ENCODE measurements at regions not wholly inside any gene's neighbourhood (a gene's known extent, or its start where the extent isn't known, plus 50 kb on each side); places are given as distances from the start of the nearest gene placed in this dataset.
"Not testable (repeated sequence)": the region's sequence is repeated elsewhere in the genome, so short reads cannot be mapped to it uniquely, and the experiment has no call there.

- no peak overlapping the region for H3K4me3 ChIP-seq (ENCODE audit: low read length in 3 of 3)
- no peaks in the 10 kb centered on the region for H3K27me3 ChIP-seq (ENCODE audit: control insufficient read depth in 3 of 3, insufficient read depth in 3 of 3, low read length in 3 of 3)
- H3K27ac ChIP-seq (ENCODE audit: low read depth, low read length) = no peak overlapping the region
- H3K36me3 ChIP-seq (ENCODE audit: control insufficient read depth in 3 of 3, insufficient read depth in 3 of 3, low read length in 3 of 3) = no peaks in the 10 kb centered on the region
- H3K9ac ChIP-seq (ENCODE audit: low read depth in 1 of 3, low read length in 3 of 3) = no peak overlapping the region
- no peaks in the 10 kb centered on the region for H3K9me3 ChIP-seq (ENCODE audit: control insufficient read depth in 3 of 3, low read length in 3 of 3)
- no peaks in the 10 kb centered on the region for H3K4me1 ChIP-seq (ENCODE audit: control insufficient read depth in 3 of 3, insufficient read depth in 3 of 3, low read length in 3 of 3)
Observed at GRCh38 chr18:22699629-22700028, 233.5 kb upstream of the RBBP8 start.

DNA sequence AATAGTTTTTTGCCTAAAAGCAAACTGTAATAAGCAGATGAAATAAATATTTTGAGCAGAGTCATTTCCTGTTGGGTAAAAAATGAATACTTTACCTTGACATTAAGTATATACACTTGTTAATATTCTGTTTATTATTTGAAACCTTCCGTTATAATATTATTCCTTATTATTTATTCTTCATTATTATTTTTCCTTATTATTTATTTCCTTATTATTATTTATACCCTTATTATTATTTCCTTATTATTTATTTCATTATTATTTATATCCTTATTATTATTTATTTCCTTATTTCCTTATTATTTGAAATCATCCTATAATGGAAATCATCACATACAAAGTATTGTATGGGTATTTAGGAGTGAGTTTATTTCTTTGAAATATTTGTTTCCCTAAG is 232.2 kb upstream of the RBBP8 start:
- Histone ChIP-seq H3K27ac (ENCODE audit: low read depth, low read length) (no peak overlapping the region), H3K4me1 (ENCODE audit: control insufficient read depth in 3 of 3, insufficient read depth in 3 of 3, low read length in 3 of 3) (no peaks in the 10 kb centered on the region), H3K4me3 (ENCODE audit: low read length in 3 of 3) (no peak overlapping the region), H3K9ac (ENCODE audit: low read depth in 1 of 3, low read length in 3 of 3) (no peak overlapping the region), H3K9me3 (ENCODE audit: control insufficient read depth in 3 of 3, low read length in 3 of 3) (no peaks in the 10 kb centered on the region), H3K27me3 (ENCODE audit: control insufficient read depth in 3 of 3, insufficient read depth in 3 of 3, low read length in 3 of 3) (no peaks in the 10 kb centered on the region), H3K36me3 (ENCODE audit: control insufficient read depth in 3 of 3, insufficient read depth in 3 of 3, low read length in 3 of 3) (no peaks in the 10 kb centered on the region)

DNA sequence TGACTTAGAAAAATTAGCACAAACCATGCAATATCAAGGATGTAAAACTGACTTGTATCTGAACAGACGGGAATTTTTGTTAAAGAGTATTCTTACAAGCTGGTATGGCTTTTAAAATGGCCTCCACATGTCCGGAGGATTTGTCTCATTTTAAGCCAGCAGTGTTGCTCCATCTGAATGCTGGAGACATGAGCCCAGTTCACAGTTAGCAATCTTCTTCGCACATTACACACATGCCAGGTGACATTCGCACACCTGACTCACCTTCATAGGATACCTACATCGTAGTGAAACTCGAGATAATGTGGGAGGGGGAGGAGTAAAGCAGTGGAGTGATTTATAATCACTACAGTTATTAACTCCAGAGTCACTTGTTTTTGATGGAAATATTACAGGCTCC is 231.8 kb upstream of the RBBP8 start:
- Histone ChIP-seq H3K4me3 (ENCODE audit: low read length in 3 of 3) (no peak overlapping the region), H3K27ac (ENCODE audit: low read depth, low read length) (no peak overlapping the region), H3K36me3 (ENCODE audit: control insufficient read depth in 3 of 3, insufficient read depth in 3 of 3, low read length in 3 of 3) (no peaks in the 10 kb centered on the region), H3K27me3 (ENCODE audit: control insufficient read depth in 3 of 3, insufficient read depth in 3 of 3, low read length in 3 of 3) (no peaks in the 10 kb centered on the region), H3K9me3 (ENCODE audit: control insufficient read depth in 3 of 3, low read length in 3 of 3) (no peaks in the 10 kb centered on the region), H3K9ac (ENCODE audit: low read depth in 1 of 3, low read length in 3 of 3) (no peak overlapping the region), H3K4me1 (ENCODE audit: control insufficient read depth in 3 of 3, insufficient read depth in 3 of 3, low read length in 3 of 3) (no peaks in the 10 kb centered on the region)

GRCh38 chr18:22701795-22702194 is 231.3 kb upstream of the RBBP8 start:
- Histone ChIP-seq H3K9me3 (ENCODE audit: control insufficient read depth in 3 of 3, low read length in 3 of 3) (no peaks in the 10 kb centered on the region), H3K4me1 (ENCODE audit: control insufficient read depth in 3 of 3, insufficient read depth in 3 of 3, low read length in 3 of 3) (no peaks in the 10 kb centered on the region), H3K27me3 (ENCODE audit: control insufficient read depth in 3 of 3, insufficient read depth in 3 of 3, low read length in 3 of 3) (no peaks in the 10 kb centered on the region), H3K4me3 (ENCODE audit: low read length in 3 of 3) (no peak overlapping the region), H3K9ac (ENCODE audit: low read depth in 1 of 3, low read length in 3 of 3) (no peak overlapping the region), H3K36me3 (ENCODE audit: control insufficient read depth in 3 of 3, insufficient read depth in 3 of 3, low read length in 3 of 3) (no peaks in the 10 kb centered on the region), H3K27ac (ENCODE audit: low read depth, low read length) (no peak overlapping the region)

DNA sequence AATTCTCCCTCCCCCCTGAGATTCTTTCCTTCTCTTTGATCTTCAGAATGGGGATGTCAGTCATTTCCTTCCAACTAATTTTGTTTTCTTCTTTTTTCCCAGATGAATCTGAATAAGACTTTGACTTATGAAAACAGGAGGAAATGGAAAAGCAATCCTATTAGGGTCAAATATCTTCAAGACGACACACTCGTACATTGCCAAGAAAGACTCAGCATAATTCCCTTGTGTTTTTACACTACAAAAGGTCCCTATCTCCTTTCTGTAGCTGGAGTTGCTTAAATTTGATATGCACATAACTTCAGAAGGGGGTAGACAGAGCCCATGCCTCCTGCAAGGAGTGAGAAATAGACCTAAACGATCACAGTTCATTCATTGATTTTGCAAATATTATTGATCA is 230.3 kb upstream of the RBBP8 start:
- H3K27me3 ChIP-seq (ENCODE audit: control insufficient read depth in 3 of 3, insufficient read depth in 3 of 3, low read length in 3 of 3) = no peaks in the 10 kb centered on the region
- no peak overlapping the region for H3K9ac ChIP-seq (ENCODE audit: low read depth in 1 of 3, low read length in 3 of 3)
- H3K9me3 ChIP-seq (ENCODE audit: control insufficient read depth in 3 of 3, low read length in 3 of 3) = no peaks in the 10 kb centered on the region
- no peak overlapping the region for H3K27ac ChIP-seq (ENCODE audit: low read depth, low read length)
- H3K36me3 ChIP-seq (ENCODE audit: control insufficient read depth in 3 of 3, insufficient read depth in 3 of 3, low read length in 3 of 3) = no peaks in the 10 kb centered on the region
- H3K4me3 ChIP-seq (ENCODE audit: low read length in 3 of 3) = no peak overlapping the region
- no peaks in the 10 kb centered on the region for H3K4me1 ChIP-seq (ENCODE audit: control insufficient read depth in 3 of 3, insufficient read depth in 3 of 3, low read length in 3 of 3)

DNA sequence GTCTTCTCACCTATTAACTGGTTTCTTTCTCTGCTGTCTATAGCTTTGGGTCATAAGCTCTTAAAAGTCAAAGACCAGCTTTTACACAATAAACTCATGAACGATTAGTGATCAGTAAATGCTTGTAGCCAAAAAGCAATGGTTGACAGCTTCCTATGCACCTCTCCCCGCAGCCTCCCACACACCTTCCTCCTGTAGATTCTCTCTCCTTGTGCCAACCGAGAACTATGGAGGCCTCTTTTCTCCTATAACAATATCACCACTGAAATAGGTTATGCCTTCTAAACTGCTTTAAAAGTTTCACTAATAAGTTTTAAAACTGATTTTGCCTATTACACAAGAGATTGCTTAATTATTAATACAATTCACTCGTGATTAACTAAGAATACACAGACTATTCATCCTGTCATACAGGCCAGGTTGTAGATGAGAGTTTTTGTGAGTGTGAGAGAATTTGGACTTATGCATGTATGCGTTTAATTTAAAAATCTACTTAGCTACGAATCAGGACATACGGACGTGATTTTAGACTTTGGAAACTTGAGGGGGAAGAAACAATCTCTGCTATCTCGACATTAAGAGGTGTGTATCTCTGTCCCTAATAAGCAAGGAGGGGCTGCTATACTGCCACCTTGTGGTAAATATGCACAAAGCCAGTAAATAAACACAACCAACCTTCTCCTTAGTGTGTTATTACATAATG is 229.1 kb upstream of the RBBP8 start:
- Histone ChIP-seq H3K4me1 (ENCODE audit: control insufficient read depth in 3 of 3, insufficient read depth in 3 of 3, low read length in 3 of 3) (no peaks in the 10 kb centered on the region), H3K4me3 (ENCODE audit: low read length in 3 of 3) (no peak overlapping the region), H3K27ac (ENCODE audit: low read depth, low read length) (no peak overlapping the region), H3K27me3 (ENCODE audit: control insufficient read depth in 3 of 3, insufficient read depth in 3 of 3, low read length in 3 of 3) (no peaks in the 10 kb centered on the region), H3K9ac (ENCODE audit: low read depth in 1 of 3, low read length in 3 of 3) (no peak overlapping the region), H3K9me3 (ENCODE audit: control insufficient read depth in 3 of 3, low read length in 3 of 3) (no peaks in the 10 kb centered on the region), H3K36me3 (ENCODE audit: control insufficient read depth in 3 of 3, insufficient read depth in 3 of 3, low read length in 3 of 3) (no peaks in the 10 kb centered on the region)

DNA sequence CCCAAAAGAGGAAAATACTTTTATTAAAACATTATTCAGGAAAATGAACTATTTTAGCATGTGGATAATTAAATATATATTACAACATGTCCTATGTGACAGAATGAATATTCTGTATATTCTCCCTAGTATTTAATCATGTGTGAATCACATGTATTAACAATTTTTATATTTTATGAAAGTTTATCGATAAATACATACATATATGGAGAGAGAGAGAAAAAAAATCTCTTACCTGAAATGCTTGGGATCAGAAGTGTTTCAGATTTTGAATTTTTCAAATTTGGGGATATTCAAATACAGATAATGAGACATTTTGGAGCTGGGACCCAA is 228.6 kb upstream of the RBBP8 start:
- Histone ChIP-seq H3K4me1 (ENCODE audit: control insufficient read depth in 3 of 3, insufficient read depth in 3 of 3, low read length in 3 of 3) (no peaks in the 10 kb centered on the region), H3K36me3 (ENCODE audit: control insufficient read depth in 3 of 3, insufficient read depth in 3 of 3, low read length in 3 of 3) (no peaks in the 10 kb centered on the region), H3K9ac (ENCODE audit: low read depth in 1 of 3, low read length in 3 of 3) (no peak overlapping the region), H3K4me3 (ENCODE audit: low read length in 3 of 3) (no peak overlapping the region), H3K27me3 (ENCODE audit: control insufficient read depth in 3 of 3, insufficient read depth in 3 of 3, low read length in 3 of 3) (no peaks in the 10 kb centered on the region), H3K9me3 (ENCODE audit: control insufficient read depth in 3 of 3, low read length in 3 of 3) (no peaks in the 10 kb centered on the region), H3K27ac (ENCODE audit: low read depth, low read length) (no peak overlapping the region)

DNA sequence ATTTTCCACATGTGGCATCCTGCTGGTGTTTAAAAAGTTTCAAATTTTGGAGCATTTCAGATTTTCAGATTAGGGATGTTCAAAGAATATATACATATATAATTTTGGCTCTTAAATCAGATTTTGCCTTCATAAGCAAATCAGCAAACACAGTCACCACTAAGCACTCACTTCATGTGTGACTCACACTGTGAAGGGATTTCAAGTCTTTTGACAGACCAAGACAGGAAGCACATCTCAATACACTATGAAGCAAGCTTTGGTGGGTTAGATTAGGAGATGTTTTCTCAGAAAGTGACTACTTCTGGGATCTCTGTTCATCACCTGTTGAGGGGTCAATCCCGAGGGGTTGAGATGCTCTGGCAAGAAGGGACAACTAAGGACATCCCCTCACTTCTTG is 227.8 kb upstream of the RBBP8 start:
- no peaks in the 10 kb centered on the region for H3K9me3 ChIP-seq (ENCODE audit: control insufficient read depth in 3 of 3, low read length in 3 of 3)

DNA sequence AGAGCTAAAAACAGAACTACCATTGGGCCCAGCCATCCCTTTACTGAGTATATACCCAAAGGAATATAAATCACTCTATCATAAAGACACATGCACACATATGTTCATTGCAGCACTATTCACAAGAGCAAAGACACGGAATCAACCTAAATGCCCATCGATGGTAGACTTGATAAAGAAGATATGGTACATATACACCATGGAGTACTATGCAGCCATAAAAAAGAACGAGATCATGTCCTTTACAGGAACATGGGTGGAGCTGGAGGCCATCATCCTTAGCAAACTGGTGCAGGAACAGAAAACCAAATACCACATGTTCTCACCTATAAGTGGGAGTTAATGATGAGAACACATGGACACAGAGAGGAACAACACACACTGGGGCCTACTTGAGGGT is 227.1 kb upstream of the RBBP8 start:
- H3K4me3 ChIP-seq (ENCODE audit: low read length in 3 of 3); H3K27ac ChIP-seq (ENCODE audit: low read depth, low read length); H3K36me3 ChIP-seq (ENCODE audit: control insufficient read depth in 3 of 3, insufficient read depth in 3 of 3, low read length in 3 of 3); H3K27me3 ChIP-seq (ENCODE audit: control insufficient read depth in 3 of 3, insufficient read depth in 3 of 3, low read length in 3 of 3); H3K9ac ChIP-seq (ENCODE audit: low read depth in 1 of 3, low read length in 3 of 3); H3K4me1 ChIP-seq (ENCODE audit: control insufficient read depth in 3 of 3, insufficient read depth in 3 of 3, low read length in 3 of 3); H3K9me3 ChIP-seq (ENCODE audit: control insufficient read depth in 3 of 3, low read length in 3 of 3): not testable (repeated sequence)

More for the DNA sequence above, 227.8 kb upstream of the RBBP8 start:
- Histone ChIP-seq H3K27me3 (ENCODE audit: control insufficient read depth in 3 of 3, insufficient read depth in 3 of 3, low read length in 3 of 3) (no peaks in the 10 kb centered on the region), H3K27ac (ENCODE audit: low read depth, low read length) (no peak overlapping the region), H3K9ac (ENCODE audit: low read depth in 1 of 3, low read length in 3 of 3) (no peak overlapping the region), H3K4me1 (ENCODE audit: control insufficient read depth in 3 of 3, insufficient read depth in 3 of 3, low read length in 3 of 3) (no peaks in the 10 kb centered on the region), H3K4me3 (ENCODE audit: low read length in 3 of 3) (no peak overlapping the region), H3K36me3 (ENCODE audit: control insufficient read depth in 3 of 3, insufficient read depth in 3 of 3, low read length in 3 of 3) (no peaks in the 10 kb centered on the region)

- H3K36me3 ChIP-seq (ENCODE audit: control insufficient read depth in 3 of 3, insufficient read depth in 3 of 3, low read length in 3 of 3) = no peaks in the 10 kb centered on the region
- peaks cover 0 to 12% (median 5%) of the 10 kb centered on the region in 3 donors for H3K4me1 ChIP-seq (ENCODE audit: control insufficient read depth in 3 of 3, insufficient read depth in 3 of 3, low read length in 3 of 3)
- H3K9ac ChIP-seq (ENCODE audit: low read depth in 1 of 3, low read length in 3 of 3) = no peak overlapping the region
- H3K27me3 ChIP-seq (ENCODE audit: control insufficient read depth in 3 of 3, insufficient read depth in 3 of 3, low read length in 3 of 3) = no peaks in the 10 kb centered on the region
- H3K9me3 ChIP-seq (ENCODE audit: control insufficient read depth in 3 of 3, low read length in 3 of 3) = no peaks in the 10 kb centered on the region
- H3K4me3 ChIP-seq (ENCODE audit: low read length in 3 of 3) = no peak overlapping the region
- no peak overlapping the region for H3K27ac ChIP-seq (ENCODE audit: low read depth, low read length)
Observed at GRCh38 chr18:22709288-22710060, 223.7 kb upstream of the RBBP8 start.
